ENCODE measurements at regions not wholly inside any gene's neighbourhood (a gene's known extent, or its start where the extent isn't known, plus 50 kb on each side); places are given as distances from the start of the nearest gene placed in this dataset.

GRCh38 chr11:11125618-11126017, 227.4 kb downstream of the CSNK2A3 start:
- H3K27ac ChIP-seq (ENCODE audit: low read depth, low read length) = no peak overlapping the region
- no peaks in the 10 kb centered on the region for H3K9me3 ChIP-seq (ENCODE audit: insufficient read depth in 2 of 2, low read depth in 1 of 2, low read length in 1 of 2)
- no peak overlapping the region for H4K5ac ChIP-seq (ENCODE audit: insufficient read length, low read depth, low read length)
- ChIA-PET POLR2A (ENCODE audit: partially characterized antibody) (no interaction called here), CTCF (ENCODE audit: partially characterized antibody) (interaction anchor here (1.2 to 1.3 kb wide), 2 partner anchors 23 to 31 kb away, joined by 3 to 5 read pairs; no protein-coding TSS in a partner anchor)
- TF ChIP-seq SIX5 (IDR thresholded peaks at IDR 0.05; ENCODE audit: low read depth, low read length) = no peak
- TF ChIP-seq CHD2 (IDR thresholded peaks at IDR 0.05; ENCODE audit: low read length) = no peak
- no peak for TF ChIP-seq SIN3A (conservative IDR thresholded peaks at IDR 0.05 in 1 of 2, IDR thresholded peaks at IDR 0.05 in 1 of 2; ENCODE audit: low read depth in 1 of 2, low read length in 2 of 2)
- no peak for TF ChIP-seq FOSL1 (IDR thresholded peaks at IDR 0.05; ENCODE audit: insufficient read depth, low read depth, low read length)
- no peak for TF ChIP-seq RXRA (IDR thresholded peaks at IDR 0.05; ENCODE audit: insufficient read depth, low read depth, low read length)
- no peak for TF ChIP-seq HDAC6 (IDR thresholded peaks at IDR 0.05; ENCODE audit: low read depth, low read length)
- no peak for TF ChIP-seq TAF1 (IDR thresholded peaks at IDR 0.05; ENCODE audit: low read depth, low read length)
- TF ChIP-seq CHD1 (IDR thresholded peaks at IDR 0.05; ENCODE audit: low read depth, low read length) = no peak
- TF ChIP-seq CEBPB (IDR thresholded peaks at IDR 0.05; ENCODE audit: low read depth, low read length) = no peak
- no peak for TF ChIP-seq RFX5 (IDR thresholded peaks at IDR 0.05; ENCODE audit: borderline replicate concordance, low read depth, low read length)
- TF ChIP-seq RBBP5 (IDR thresholded peaks at IDR 0.05; ENCODE audit: borderline replicate concordance, low read depth, low read length) = no peak
- no peaks in the 10 kb centered on the region for H3K79me2 ChIP-seq (ENCODE audit: control insufficient read depth in 1 of 2, insufficient read depth in 2 of 2, low read length in 2 of 2)
- H2BK15ac ChIP-seq (ENCODE audit: low read length) = no peak overlapping the region
- no peaks in the 10 kb centered on the region for H4K20me1 ChIP-seq (replicated peaks in 1 of 2; ENCODE audit: control insufficient read depth in 1 of 2, insufficient read depth in 2 of 2, low read length in 2 of 2)
- H2BK5ac ChIP-seq (ENCODE audit: low read depth, low read length) = no peak overlapping the region
- no peak overlapping the region for H2BK120ac ChIP-seq (replicated peaks; ENCODE audit: low read depth, low read length)
- no peak overlapping the region for H2BK20ac ChIP-seq (ENCODE audit: low read length)
- no peak overlapping the region for H3K9ac ChIP-seq (replicated peaks in 1 of 4; ENCODE audit: extremely low read depth in 1 of 4, low read depth in 3 of 4, low read length in 3 of 4)
- no peak for DNase-seq (ENCODE audit: low read depth in 1 of 2, low spot score in 2 of 2)
- WGBS, 2 experiments (ENCODE audit: extremely low coverage in 1 of 2, insufficient coverage in 1 of 2, insufficient read length in 1 of 2, insufficient replicate concordance in 2 of 2, low coverage in 1 of 2, low lambda C conversion rate in 2 of 2, missing lambda C conversion rate in 1 of 2) = 83% methylated on average over 2 of the region's 2 CpGs; no CpG with 5 or more reads in 1 of the 2 experiments
- no peak overlapping the region for H3K4me3 ChIP-seq (ENCODE audit: extremely low read depth in 1 of 4, insufficient read depth in 2 of 4, low read depth in 3 of 4, low read length in 4 of 4)
- no peak overlapping the region for H2BK12ac ChIP-seq (ENCODE audit: low read depth, low read length)
- no peak overlapping the region for H4K8ac ChIP-seq (ENCODE audit: extremely low read depth, insufficient read depth, low read length)
- H3K18ac ChIP-seq (ENCODE audit: extremely low read depth, low read length) = no peak overlapping the region
- H3K56ac ChIP-seq (replicated peaks; ENCODE audit: insufficient read length, low read depth, low read length) = no peak overlapping the region
- H3K79me1 ChIP-seq (ENCODE audit: low read depth, low read length) = no peaks in the 10 kb centered on the region
- no peak for FAIRE-seq
- no peak overlapping the region for H2AK5ac ChIP-seq (ENCODE audit: low read depth, low read length)
- H3K23me2 ChIP-seq (ENCODE audit: low read depth, low read length) = no peaks in the 10 kb centered on the region
- H4K91ac ChIP-seq (replicated peaks; ENCODE audit: insufficient read length, low read length) = no peak overlapping the region
- 0 out of 7 replicates have a peak, but pooled peaks cover 0 to 2% (median 0%) of the 10 kb centered on the region in 4 experiments for H3K27me3 ChIP-seq (replicated peaks in 1 of 4; ENCODE audit: control insufficient read depth in 3 of 4, extremely low read depth in 1 of 4, insufficient read depth in 3 of 4, low read length in 3 of 4)
- no peak overlapping the region for H3K4me2 ChIP-seq (ENCODE audit: insufficient read depth in 1 of 2, low read depth in 2 of 2, low read length in 2 of 2)
- no peak overlapping the region for H3K23ac ChIP-seq (ENCODE audit: insufficient read length)
- H3K4me1 ChIP-seq (replicated peaks in 1 of 4; ENCODE audit: control insufficient read depth in 3 of 4, insufficient read depth in 4 of 4, low read length in 3 of 4) = peaks cover 0 to 4% (median 2%) of the 10 kb centered on the region in 4 experiments; a peak in 2 of 7 replicates
- H3K36me3 ChIP-seq (ENCODE audit: control insufficient read depth in 2 of 4, insufficient read depth in 4 of 4, low read length in 3 of 4) = no peaks in the 10 kb centered on the region
- H2AFZ ChIP-seq (ENCODE audit: low read length) = no peak overlapping the region
- H3K14ac ChIP-seq (ENCODE audit: insufficient read length) = no peak overlapping the region
- H3K4ac ChIP-seq (replicated peaks; ENCODE audit: insufficient read length, low read depth, low read length) = no peak overlapping the region

All from H1 (cell line).